H1 (cell line): ENCODE measurements at regions not wholly inside any gene's neighbourhood (a gene's known extent, or its start where the extent isn't known, plus 50 kb on each side); places are given as distances from the start of the nearest gene placed in this dataset.

ENCODE experiments used
- CTCF ChIA-PET: fragments of 300-600 bp; sonication (Branson Sonifier 250); formaldehyde crosslinking; loops from one replicate; lab custom pipeline; 2021; ENCODE audit not compliant: partially characterized antibody; lab: Charles Lee
- POLR2A ChIA-PET: fragments of 300-600 bp; sonication (Branson Sonifier 250); formaldehyde crosslinking; loops from one replicate; lab custom pipeline; 2021; ENCODE audit warnings: inconsistent platforms; ENCODE audit not compliant: partially characterized antibody; lab: Charles Lee
- DNase-seq, 2 experiments: peaks; one replicate each; pipeline versions ENCODE4 v3.0.0 to v3.0.0-alpha.2; 2010 to 2022; ENCODE audit warnings: low spot score in 2 of 2, low read depth in 1 of 2, mixed read lengths in 1 of 2
- FAIRE-seq: peaks from 2 replicates; lab custom pipeline; 2011; peaks lifted over from hg19 to GRCh38; lab: Jason Lieb, UNC
- H2AFZ ChIP-seq: 2 replicates; pipeline ENCODE4 v1.8.1; 2012; ENCODE audit warnings: low read length, inconsistent platforms
- H2AK5ac ChIP-seq: 2 replicates; pipeline ENCODE4 v1.6.1; 2013; ENCODE audit warnings: low read depth, low read length
- H2BK120ac ChIP-seq: replicated peaks from 2 replicates; pipeline ENCODE3; 2013; ENCODE audit warnings: low read depth, low read length, inconsistent platforms
- H2BK12ac ChIP-seq: 2 replicates; pipeline ENCODE4 v1.6.1; 2013; ENCODE audit warnings: low read depth, low read length
- H2BK15ac ChIP-seq: 2 replicates; pipeline ENCODE4 v1.6.1; 2013; ENCODE audit warnings: low read length
- H2BK20ac ChIP-seq: 2 replicates; pipeline ENCODE4 v1.6.1; 2013; ENCODE audit warnings: low read length
- H2BK5ac ChIP-seq: 2 replicates; pipeline ENCODE4 v1.6.1; 2013; ENCODE audit warnings: low read depth, low read length
- H3K14ac ChIP-seq: 2 replicates; pipeline ENCODE4 v1.6.1; 2013; ENCODE audit warnings: inconsistent platforms; ENCODE audit not compliant: insufficient read length
- H3K18ac ChIP-seq: 2 replicates; pipeline ENCODE4 v1.6.1; 2013; ENCODE audit warnings: low read length; ENCODE audit errors: extremely low read depth
- H3K23ac ChIP-seq: 2 replicates; pipeline ENCODE4 v1.6.1; 2013; ENCODE audit warnings: inconsistent platforms; ENCODE audit not compliant: insufficient read length
- H3K23me2 ChIP-seq: 2 replicates; pipeline ENCODE4 v1.6.1; 2013; ENCODE audit warnings: low read depth, low read length
- H3K27ac ChIP-seq: 2 replicates; pipeline ENCODE4 v1.6.1; 2011; ENCODE audit warnings: low read depth, low read length, inconsistent platforms
- H3K27me3 ChIP-seq, 4 experiments: replicated peaks in 1 of 4; 1 replicate in 1 of 4; 2 replicates in 3 of 4; pipeline versions ENCODE4 v1.6.1 to v1.8.1; 2011 to 2013; ENCODE audit warnings: low read length in 3 of 4, mild to moderate bottlenecking in 3 of 4, inconsistent platforms in 2 of 4, mixed read lengths in 2 of 4, moderate library complexity in 1 of 4; ENCODE audit not compliant: control insufficient read depth in 3 of 4, insufficient read depth in 3 of 4; ENCODE audit errors: extremely low read depth in 1 of 4
- H3K36me3 ChIP-seq, 4 experiments: 2 replicates each; pipeline versions ENCODE4 v1.6.1 to v1.8.1; 2011 to 2013; ENCODE audit warnings: mild to moderate bottlenecking in 4 of 4, low read length in 3 of 4, moderate library complexity in 2 of 4, control low read depth in 1 of 4, inconsistent platforms in 1 of 4; ENCODE audit not compliant: insufficient read depth in 4 of 4, control insufficient read depth in 2 of 4
- H3K4ac ChIP-seq: replicated peaks from 2 replicates; pipeline ENCODE3; 2013; ENCODE audit warnings: low read length, low read depth, mixed read lengths, inconsistent platforms; ENCODE audit not compliant: insufficient read length
- H3K4me1 ChIP-seq, 4 experiments: replicated peaks in 1 of 4; 1 replicate in 1 of 4; 2 replicates in 3 of 4; pipeline versions ENCODE4 v1.6.1 to v1.8.1; 2011 to 2013; ENCODE audit warnings: low read length in 3 of 4, inconsistent platforms in 2 of 4, mixed read lengths in 1 of 4; ENCODE audit not compliant: insufficient read depth in 4 of 4, control insufficient read depth in 3 of 4
- H3K4me2 ChIP-seq, 2 experiments: 2 replicates each; pipeline versions ENCODE4 v1.6.1 to v1.8.1; 2011 to 2013; ENCODE audit warnings: low read depth in 2 of 2, low read length in 2 of 2, control low read depth in 1 of 2, inconsistent platforms in 1 of 2, mild to moderate bottlenecking in 1 of 2; ENCODE audit not compliant: insufficient read depth in 1 of 2
- H3K4me3 ChIP-seq, 4 experiments: fragments of 200-600, 300-600 bp in 1 of 4; sonication (generic), shearing (Covaris generic), sonication (Bioruptor Twin) in 1 of 4; 2 replicates each; pipeline versions ENCODE4 v1.5.1 to v1.8.1; 2011 to 2016; ENCODE audit warnings: low read length in 4 of 4, low read depth in 3 of 4, control low read depth in 2 of 4, inconsistent platforms in 2 of 4, mild to moderate bottlenecking in 2 of 4, mixed read lengths in 1 of 4, moderate library complexity in 1 of 4; ENCODE audit not compliant: insufficient read depth in 2 of 4; ENCODE audit errors: extremely low read depth in 1 of 4
- H3K56ac ChIP-seq: replicated peaks from 2 replicates; pipeline ENCODE3; 2013; ENCODE audit warnings: low read depth, mild to moderate bottlenecking, mixed read lengths, low read length, inconsistent platforms; ENCODE audit not compliant: insufficient read length
- H3K79me1 ChIP-seq: 2 replicates; pipeline ENCODE4 v1.6.1; 2013; ENCODE audit warnings: low read depth, low read length, control low read depth
- H3K79me2 ChIP-seq, 2 experiments: 2 replicates each; pipeline versions ENCODE4 v1.6.1 to v1.8.1; 2012 to 2013; ENCODE audit warnings: low read length in 2 of 2, mild to moderate bottlenecking in 2 of 2, inconsistent platforms in 1 of 2; ENCODE audit not compliant: insufficient read depth in 2 of 2, control insufficient read depth in 1 of 2
- H3K9ac ChIP-seq, 4 experiments: replicated peaks in 1 of 4; 1 replicate in 1 of 4; 2 replicates in 3 of 4; pipeline versions ENCODE4 v1.6.1 to v1.8.1; 2011 to 2013; ENCODE audit warnings: low read depth in 3 of 4, low read length in 3 of 4, control low read depth in 2 of 4, mild to moderate bottlenecking in 2 of 4, moderate library complexity in 2 of 4, inconsistent platforms in 1 of 4; ENCODE audit errors: extremely low read depth in 1 of 4
- H3K9me3 ChIP-seq, 2 experiments: 2 replicates each; pipeline versions ENCODE4 v1.6.1 to v1.8.1; 2012 to 2013; ENCODE audit warnings: mild to moderate bottlenecking in 2 of 2, moderate library complexity in 2 of 2, control low read depth in 1 of 2, inconsistent platforms in 1 of 2, low read depth in 1 of 2, low read length in 1 of 2, mixed read lengths in 1 of 2; ENCODE audit not compliant: insufficient read depth in 2 of 2
- H4K20me1 ChIP-seq, 2 experiments: replicated peaks in 1 of 2; 2 replicates each; pipeline versions ENCODE3 to v1.8.1; 2011 to 2013; ENCODE audit warnings: inconsistent platforms in 2 of 2, low read length in 2 of 2, mild to moderate bottlenecking in 1 of 2; ENCODE audit not compliant: insufficient read depth in 2 of 2, control insufficient read depth in 1 of 2
- H4K5ac ChIP-seq: 2 replicates; pipeline ENCODE4 v1.6.1; 2013; ENCODE audit warnings: low read length, low read depth, mixed read lengths, inconsistent platforms; ENCODE audit not compliant: insufficient read length
- H4K8ac ChIP-seq: 2 replicates; pipeline ENCODE4 v1.8.0; 2013; ENCODE audit warnings: mild to moderate bottlenecking, moderate library complexity, low read length, inconsistent platforms; ENCODE audit not compliant: insufficient read depth; ENCODE audit errors: extremely low read depth
- H4K91ac ChIP-seq: replicated peaks from 2 replicates; pipeline ENCODE3; 2013; ENCODE audit warnings: low read length, mixed read lengths, inconsistent platforms; ENCODE audit not compliant: insufficient read length
- ATF3 ChIP-seq: IDR thresholded peaks from 2 replicates; pipeline ENCODE4 v1.6.1; 2011; ENCODE audit warnings: low read depth, mild to moderate bottlenecking, low read length; ENCODE audit not compliant: insufficient read depth
- CBX5 ChIP-seq: fragments of 300-800, 300-1000 bp; sonication (generic); IDR thresholded peaks from 2 replicates; pipeline ENCODE4 v1.7.1; 2016; ENCODE audit warnings: antibody characterized with exemption, low read length, low read depth
- CREB1 ChIP-seq: IDR thresholded peaks from 2 replicates; pipeline ENCODE4 v1.6.1; 2012; ENCODE audit warnings: inconsistent platforms
- KDM1A ChIP-seq: fragments of 200-600, 300-600 bp; sonication (generic); IDR thresholded peaks from 2 replicates; pipeline ENCODE4 v1.7.1; 2016; ENCODE audit warnings: mild to moderate bottlenecking, low read length, borderline replicate concordance
- KDM4A ChIP-seq: IDR thresholded peaks from one replicate; pipeline ENCODE4 v1.7.1; 2012; ENCODE audit warnings: low read depth, mild to moderate bottlenecking, moderate library complexity, low read length, inconsistent platforms; ENCODE audit not compliant: severe bottlenecking
- RAD21 ChIP-seq, 2 experiments: IDR thresholded peaks in 1 of 2; conservative IDR thresholded peaks in 1 of 2; 2 replicates each; pipeline ENCODE4 v1.6.1; 2011; ENCODE audit warnings: low read depth in 2 of 2, low read length in 2 of 2, improper control_type of control experiment in 1 of 2, inconsistent platforms in 1 of 2, mild to moderate bottlenecking in 1 of 2, moderate library complexity in 1 of 2
- SP1 ChIP-seq: IDR thresholded peaks from 2 replicates; pipeline ENCODE4 v1.6.1; 2011; ENCODE audit warnings: low read depth, low read length
- SUZ12 ChIP-seq: fragments of 200-600 bp; sonication (generic); IDR thresholded peaks from 2 replicates; pipeline ENCODE4 v1.6.1; 2012; ENCODE audit warnings: mild to moderate bottlenecking, inconsistent platforms, low read length, moderate library complexity, mixed read lengths
- TCF12 ChIP-seq: IDR thresholded peaks from 2 replicates; pipeline ENCODE4 v1.6.1; 2011; ENCODE audit warnings: low read depth, mild to moderate bottlenecking, low read length
- WGBS, 2 experiments: shearing (Covaris generic) in 1 of 2; methylation state at CpG; one replicate each; pipeline versions ENCODE4 v1.1.6 to v1.1.7; 2013 to 2015; ENCODE audit warnings: low lambda C conversion rate in 2 of 2, mixed read lengths in 2 of 2, inconsistent platforms in 1 of 2, low coverage in 1 of 2, missing lambda C conversion rate in 1 of 2; ENCODE audit not compliant: insufficient replicate concordance in 2 of 2, insufficient coverage in 1 of 2, insufficient read length in 1 of 2; ENCODE audit errors: extremely low coverage in 1 of 2, missing lambda C conversion rate in 1 of 2; 5-methylcytosine and 5-hydroxymethylcytosine counted together
- TF ChIP-seq, protein P1 (sequence below): IDR thresholded peaks from 2 replicates; pipeline ENCODE4 v1.6.1; 2012; ENCODE audit warnings: inconsistent platforms

- CTCF ChIA-PET, result no interaction called here
- Histone ChIP-seq H3K23ac (no peak overlapping the region), H4K20me1 (no peaks in the 10 kb centered on the region), H3K79me2 (no peaks in the 10 kb centered on the region), H3K18ac (no peak overlapping the region), H3K27me3 (no peaks in the 10 kb centered on the region), H2BK20ac (no peak overlapping the region), H3K23me2 (no peaks in the 10 kb centered on the region), H3K56ac (no peak overlapping the region), H2BK12ac (no peak overlapping the region), H3K4me1 (no peaks in the 10 kb centered on the region), H4K5ac (no peak overlapping the region), H2BK5ac (no peak overlapping the region), H3K79me1 (no peaks in the 10 kb centered on the region), H3K27ac (no peak overlapping the region), H3K4me2 (no peak overlapping the region), H2AK5ac (no peak overlapping the region), H4K8ac (no peak overlapping the region), H3K9me3 (no peaks in the 10 kb centered on the region), H2AFZ (no peak overlapping the region), H3K4ac (no peak overlapping the region), H3K14ac (no peak overlapping the region), H2BK120ac (no peak overlapping the region), H3K36me3 (no peaks in the 10 kb centered on the region), H2BK15ac (no peak overlapping the region), H3K9ac (no peak overlapping the region), H3K4me3 (no peak overlapping the region), H4K91ac (no peak overlapping the region)
- POLR2A ChIA-PET, result no interaction called here
- FAIRE-seq, result no peak
- no peak for TF ChIP-seq KDM4A
- TF ChIP-seq RAD21 (IDR thresholded peaks at IDR 0.05 in 1 of 2, conservative IDR thresholded peaks at IDR 0.05 in 1 of 2; ENCODE audit: low read depth in 2 of 2, low read length in 2 of 2), result no peak
- TF ChIP-seq CREB1, result no peak
- TF ChIP-seq SUZ12, result no peak
- TF ChIP-seq, protein P1, sequence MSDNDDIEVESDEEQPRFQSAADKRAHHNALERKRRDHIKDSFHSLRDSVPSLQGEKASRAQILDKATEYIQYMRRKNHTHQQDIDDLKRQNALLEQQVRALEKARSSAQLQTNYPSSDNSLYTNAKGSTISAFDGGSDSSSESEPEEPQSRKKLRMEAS, result no peak
- TF ChIP-seq ATF3, result no peak
- TF ChIP-seq CBX5, result no peak
- no peak for TF ChIP-seq TCF12
- no peak for TF ChIP-seq SP1
- no peak for TF ChIP-seq KDM1A
- WGBS, 2 experiments, result 94% methylated on average over 2 of the region's 2 CpGs; no CpG with 5 or more reads in 1 of the 2 experiments
- DNase-seq, result no peak
Measured at GRCh38 chr10:4181621-4182049, 396.6 kb upstream of the KLF6 start.
